AG10803 (cell line): ENCODE measurements at regions not wholly inside any gene's neighbourhood (a gene's known extent, or its start where the extent isn't known, plus 50 kb on each side); places are given as distances from the start of the nearest gene placed in this dataset.

Source experiments
- DNase-seq: peaks from one replicate; pipeline ENCODE4 v3.0.0; 2010; ENCODE audit warnings: low read depth
- H3K4me3 ChIP-seq: 2 replicates; pipeline ENCODE4 v1.5.1; 2011; ENCODE audit warnings: mild to moderate bottlenecking, low read length, control low read depth
- TF ChIP-seq, protein P1 (sequence below): conservative IDR thresholded peaks from 2 replicates; pipeline ENCODE4 v1.5.1; 2011; ENCODE audit warnings: mild to moderate bottlenecking, low read length, control low read depth, inconsistent platforms

DNA sequence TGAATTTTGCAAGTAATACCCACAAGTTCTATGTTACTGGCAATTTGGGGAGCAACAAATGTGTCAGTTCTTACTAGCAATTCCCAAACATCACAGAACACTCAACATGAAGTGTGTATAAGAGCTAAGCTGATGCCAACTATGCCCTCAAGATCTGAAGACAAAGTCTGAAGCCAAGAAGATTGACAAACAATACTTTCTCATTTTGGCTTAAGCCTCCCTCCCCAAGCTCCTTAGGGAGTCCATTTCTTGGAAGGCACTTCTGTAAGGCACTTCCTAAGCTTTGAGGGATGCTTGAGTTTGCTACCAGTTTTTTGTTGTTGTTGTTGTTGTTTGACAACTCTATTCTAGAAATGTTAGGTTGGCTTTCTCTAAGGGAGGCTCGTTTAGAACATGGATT, 154.4 kb upstream of the ZNF644 start:
- no peak for DNase-seq
- H3K4me3 ChIP-seq, result no peak overlapping the region
- TF ChIP-seq, protein P1, sequence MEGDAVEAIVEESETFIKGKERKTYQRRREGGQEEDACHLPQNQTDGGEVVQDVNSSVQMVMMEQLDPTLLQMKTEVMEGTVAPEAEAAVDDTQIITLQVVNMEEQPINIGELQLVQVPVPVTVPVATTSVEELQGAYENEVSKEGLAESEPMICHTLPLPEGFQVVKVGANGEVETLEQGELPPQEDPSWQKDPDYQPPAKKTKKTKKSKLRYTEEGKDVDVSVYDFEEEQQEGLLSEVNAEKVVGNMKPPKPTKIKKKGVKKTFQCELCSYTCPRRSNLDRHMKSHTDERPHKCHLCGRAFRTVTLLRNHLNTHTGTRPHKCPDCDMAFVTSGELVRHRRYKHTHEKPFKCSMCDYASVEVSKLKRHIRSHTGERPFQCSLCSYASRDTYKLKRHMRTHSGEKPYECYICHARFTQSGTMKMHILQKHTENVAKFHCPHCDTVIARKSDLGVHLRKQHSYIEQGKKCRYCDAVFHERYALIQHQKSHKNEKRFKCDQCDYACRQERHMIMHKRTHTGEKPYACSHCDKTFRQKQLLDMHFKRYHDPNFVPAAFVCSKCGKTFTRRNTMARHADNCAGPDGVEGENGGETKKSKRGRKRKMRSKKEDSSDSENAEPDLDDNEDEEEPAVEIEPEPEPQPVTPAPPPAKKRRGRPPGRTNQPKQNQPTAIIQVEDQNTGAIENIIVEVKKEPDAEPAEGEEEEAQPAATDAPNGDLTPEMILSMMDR, result no peak

GRCh38 chr1:91174734-91175133, 152.9 kb upstream of the ZNF644 start:
- TF ChIP-seq, protein P1, result no peak
- no peak overlapping the region for H3K4me3 ChIP-seq
- no peak for DNase-seq

GRCh38 chr1:91173346-91173890, 151.6 kb upstream of the ZNF644 start:
- DNase-seq, result peak; percentile 8
- TF ChIP-seq, protein P1, result no peak
- no peak overlapping the region for H3K4me3 ChIP-seq

DNA sequence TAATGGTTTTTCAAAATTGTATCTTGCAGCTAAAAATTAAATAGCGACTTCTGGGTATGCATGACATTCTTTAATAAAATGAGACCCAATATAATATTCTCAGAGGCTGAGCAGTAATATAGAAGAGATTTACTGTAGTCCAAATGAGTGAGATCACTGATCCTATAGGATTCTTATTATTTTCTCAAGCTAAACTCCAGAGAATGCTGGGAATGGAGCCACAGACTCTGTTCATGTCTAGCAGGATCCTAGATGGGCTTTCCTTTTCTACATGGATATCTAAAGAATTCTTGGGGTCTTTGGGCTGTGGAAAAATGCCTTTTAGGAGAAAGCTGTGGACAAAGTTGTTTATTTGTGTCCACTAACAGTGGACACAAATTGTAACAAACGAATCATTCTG, 150.7 kb upstream of the ZNF644 start:
- TF ChIP-seq, protein P1, result no peak
- DNase-seq, result no peak

GRCh38 chr1:91171898-91172297, 150.1 kb upstream of the ZNF644 start:
- TF ChIP-seq, protein P1, result no peak
- DNase-seq, result no peak
- no peak overlapping the region for H3K4me3 ChIP-seq

More for the DNA sequence above, 150.7 kb upstream of the ZNF644 start:
- no peak overlapping the region for H3K4me3 ChIP-seq

DNA sequence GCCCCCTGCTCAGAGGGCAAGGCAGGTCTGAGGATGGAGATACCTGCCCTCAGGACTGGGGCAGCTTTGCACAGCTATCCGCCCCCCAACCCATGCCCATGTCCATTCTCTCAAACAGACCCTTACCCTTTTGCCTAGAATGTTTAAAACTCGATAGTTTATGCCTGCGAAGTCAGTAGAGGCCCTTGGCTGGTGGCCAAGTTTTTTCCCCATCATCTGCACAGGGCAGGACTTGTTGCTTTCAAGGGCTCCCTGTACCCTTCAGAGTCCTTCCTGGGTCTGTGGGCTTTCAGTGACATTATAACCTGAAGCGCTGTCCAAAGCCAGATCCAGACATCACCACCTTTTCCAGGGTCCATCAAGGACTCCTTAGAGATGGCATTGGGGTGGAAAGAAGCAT, 148.7 kb upstream of the ZNF644 start:
- TF ChIP-seq, protein P1, result no peak
- H3K4me3 ChIP-seq, result no peak overlapping the region
- DNase-seq, result no peak

DNA sequence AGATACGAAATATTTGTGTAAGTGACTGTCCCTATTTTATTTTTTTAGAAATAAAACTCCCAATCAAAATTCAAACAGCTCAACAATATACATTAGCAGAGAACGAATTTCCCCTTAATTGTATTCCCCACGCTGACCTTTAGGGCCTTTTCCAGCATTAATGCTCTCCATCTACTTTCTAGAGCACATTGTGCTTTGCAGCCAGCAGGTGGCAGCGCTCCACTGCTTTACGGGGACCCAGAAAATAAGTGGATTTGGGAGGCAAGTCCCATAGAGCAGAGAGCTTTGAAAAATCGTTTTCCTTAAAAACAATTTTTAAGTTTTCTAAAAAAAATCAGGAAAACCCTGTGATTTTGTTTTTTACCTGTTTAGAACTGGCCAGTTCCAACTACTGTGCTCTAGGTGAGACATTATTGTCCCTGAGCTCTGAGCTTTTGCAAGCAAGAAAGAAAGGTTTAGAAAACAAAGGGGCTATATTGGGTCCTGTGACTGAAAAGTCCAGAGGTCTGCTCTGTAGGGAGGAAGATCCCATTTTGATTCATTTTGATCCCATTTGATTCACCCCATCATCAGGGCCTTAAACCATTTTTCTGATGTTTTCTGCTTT, 144.4 kb upstream of the ZNF644 start:
- no peak overlapping the region for H3K4me3 ChIP-seq
- peak; percentile 59 for DNase-seq
- TF ChIP-seq, protein P1, result peak; percentile 91
